Activated T-helper 1 cell treated with anti-CD3 and anti-CD28 coated beads, Interleukin-12 subunit alpha, Interleukin-12 subunit beta, Interleukin-2, Interleukin-4 antibody, amounts not matched to agents 30 ng/mL and 10 ng/mL and 1 ng/mL, durations not matched to agents 14 hours and 24 hours and 36 hours (primary cell): ENCODE measurements at regions not wholly inside any gene's neighbourhood (a gene's known extent, or its start where the extent isn't known, plus 50 kb on each side); places are given as distances from the start of the nearest gene placed in this dataset.

Experiments
- DNase-seq: peaks from one replicate; pipeline ENCODE4 v3.0.0; 2021; ENCODE audit warnings: low spot score
- H3K27ac Mint-ChIP-seq: one replicate; pipeline ENCODE4 v1.8.0; 2021; ENCODE audit warnings: mild to moderate bottlenecking, mixed read lengths
- H3K27me3 Mint-ChIP-seq: one replicate; pipeline ENCODE4 v1.8.0; 2022; ENCODE audit warnings: mild to moderate bottlenecking, moderate library complexity, mixed read lengths; ENCODE audit not compliant: insufficient read depth
- H3K36me3 Mint-ChIP-seq: one replicate; pipeline ENCODE4 v1.8.0; 2021; ENCODE audit warnings: low read depth, mixed read lengths
- H3K4me1 Mint-ChIP-seq: one replicate; pipeline ENCODE4 v1.8.0; 2021; ENCODE audit warnings: low read depth, mixed read lengths
- H3K4me3 Mint-ChIP-seq: one replicate; pipeline ENCODE4 v1.8.0; 2021; ENCODE audit warnings: mild to moderate bottlenecking, moderate library complexity, mixed read lengths
- H3K9me3 Mint-ChIP-seq: one replicate; pipeline ENCODE4 v1.8.0; 2021; ENCODE audit warnings: mixed read lengths
- intact Hi-C: fragments of 100-400 bp; cut with micrococcal nuclease; formaldehyde crosslinking; loops from one replicate; pipeline ENCODE4 v1.15.1; 2024

DNA sequence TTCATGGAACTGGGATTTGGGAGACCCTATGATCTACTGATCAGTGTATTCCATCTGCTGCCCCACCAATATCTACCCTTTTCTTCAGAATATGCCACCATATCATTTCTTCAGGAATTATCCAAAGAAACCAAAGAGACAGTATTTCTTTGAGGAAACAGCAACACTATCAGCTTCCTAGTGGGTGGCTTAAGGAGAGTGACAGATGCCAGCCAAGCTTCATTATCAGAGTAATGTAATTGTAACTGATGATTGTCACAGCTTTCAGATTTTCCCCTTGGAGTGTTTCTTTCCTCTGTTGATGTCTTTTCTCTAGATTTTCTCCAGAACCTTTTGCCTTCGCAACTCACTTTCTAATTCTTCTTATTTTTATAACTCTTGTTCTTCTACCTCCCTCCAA is 934.4 kb upstream of the LRRN3 start:
- H3K4me3 Mint-ChIP-seq, result no peak overlapping the region
- no peaks in the 10 kb centered on the region for H3K9me3 Mint-ChIP-seq
- no peaks in the 10 kb centered on the region for H3K27me3 Mint-ChIP-seq
- no peaks in the 10 kb centered on the region for H3K4me1 Mint-ChIP-seq
- intact Hi-C loops, result no loop called here
- H3K27ac Mint-ChIP-seq, result no peak overlapping the region
- H3K36me3 Mint-ChIP-seq, result no peaks in the 10 kb centered on the region
- DNase-seq, result no peak

DNA sequence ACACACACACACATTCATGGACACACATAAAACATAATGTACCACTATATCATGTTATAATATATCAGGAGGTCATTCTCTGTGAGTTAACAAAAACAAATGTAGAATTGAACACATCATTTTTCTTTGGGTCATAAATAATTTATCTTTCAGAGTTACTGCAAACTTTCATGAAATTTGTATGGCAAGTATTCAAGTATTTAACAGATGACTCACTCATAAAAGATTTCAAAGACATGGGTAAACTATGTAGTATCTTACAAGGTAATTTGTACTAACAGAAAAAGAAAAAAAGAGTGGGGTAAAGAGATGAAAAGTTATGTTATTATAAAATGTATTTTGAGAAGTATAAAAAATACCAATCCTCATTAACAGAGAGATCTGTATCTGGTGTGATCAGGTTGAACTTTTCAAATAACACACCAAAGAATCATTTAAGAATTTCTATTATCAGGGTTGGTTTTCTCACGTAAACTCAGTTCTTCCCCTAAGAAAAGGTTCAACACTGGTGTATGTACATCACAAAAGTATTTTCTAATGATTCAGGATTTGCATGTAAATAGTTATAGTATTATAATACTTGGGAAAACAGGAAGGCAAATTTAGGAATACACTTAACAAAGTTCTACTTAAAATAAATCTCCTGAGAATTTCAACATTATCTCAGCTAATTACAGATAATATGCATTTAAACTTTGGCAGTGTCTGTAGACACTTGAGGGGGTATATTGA is 933.1 kb upstream of the LRRN3 start:
- Mint-ChIP-seq H3K9me3 (no peaks in the 10 kb centered on the region), H3K36me3 (no peaks in the 10 kb centered on the region), H3K4me3 (no peak overlapping the region), H3K4me1 (no peaks in the 10 kb centered on the region), H3K27ac (no peak overlapping the region), H3K27me3 (no peaks in the 10 kb centered on the region)
- intact Hi-C loops, result no loop called here
- no peak for DNase-seq

DNA sequence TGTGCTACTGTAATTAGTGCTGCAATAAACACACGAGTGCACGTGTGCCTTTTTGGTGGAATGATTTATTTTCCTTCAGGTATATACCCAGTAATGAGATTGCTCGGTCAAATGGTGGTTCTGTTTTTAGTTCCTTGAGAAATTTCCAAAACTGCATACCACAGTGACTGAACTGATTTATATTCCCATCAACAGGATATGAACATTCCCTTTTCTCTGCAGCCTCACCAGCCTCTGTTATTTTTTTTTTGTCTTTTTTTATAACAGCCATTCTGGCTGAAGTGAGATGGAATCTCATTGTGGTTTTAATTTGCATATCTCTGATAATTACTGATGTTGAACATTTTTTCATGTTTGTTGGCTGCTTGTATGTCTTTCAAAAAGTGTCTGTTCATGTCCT is 922.9 kb upstream of the LRRN3 start:
- no peaks in the 10 kb centered on the region for H3K27me3 Mint-ChIP-seq
- H3K9me3 Mint-ChIP-seq, result no peaks in the 10 kb centered on the region
- no peak overlapping the region for H3K4me3 Mint-ChIP-seq
- DNase-seq, result no peak
- no peaks in the 10 kb centered on the region for H3K4me1 Mint-ChIP-seq
- no peak overlapping the region for H3K27ac Mint-ChIP-seq
- no peaks in the 10 kb centered on the region for H3K36me3 Mint-ChIP-seq
- intact Hi-C loops, result no loop called here

DNA sequence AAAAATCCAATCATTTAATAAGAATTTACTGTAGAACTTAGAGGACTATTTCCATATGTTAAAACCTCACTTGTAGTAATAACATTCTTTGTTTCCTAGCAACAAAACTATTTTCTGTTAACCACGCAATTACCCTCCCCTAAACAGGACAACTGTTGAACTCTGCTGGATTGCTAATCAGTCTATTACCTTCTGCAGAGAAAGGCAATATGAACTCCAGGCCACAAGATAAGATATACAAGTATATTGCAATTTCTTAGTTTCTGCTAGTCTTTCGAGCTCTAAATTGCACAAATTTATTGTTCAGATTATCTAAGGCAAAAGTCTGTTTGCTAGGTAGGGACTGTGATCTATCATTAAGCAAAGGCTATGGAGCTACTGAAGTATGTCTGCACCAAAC is 920.1 kb upstream of the LRRN3 start:
- no peak for DNase-seq
- Mint-ChIP-seq H3K27ac (no peak overlapping the region), H3K4me3 (no peak overlapping the region), H3K27me3 (no peaks in the 10 kb centered on the region), H3K9me3 (no peaks in the 10 kb centered on the region), H3K4me1 (no peaks in the 10 kb centered on the region), H3K36me3 (no peaks in the 10 kb centered on the region)
- intact Hi-C loops, result no loop called here

DNA sequence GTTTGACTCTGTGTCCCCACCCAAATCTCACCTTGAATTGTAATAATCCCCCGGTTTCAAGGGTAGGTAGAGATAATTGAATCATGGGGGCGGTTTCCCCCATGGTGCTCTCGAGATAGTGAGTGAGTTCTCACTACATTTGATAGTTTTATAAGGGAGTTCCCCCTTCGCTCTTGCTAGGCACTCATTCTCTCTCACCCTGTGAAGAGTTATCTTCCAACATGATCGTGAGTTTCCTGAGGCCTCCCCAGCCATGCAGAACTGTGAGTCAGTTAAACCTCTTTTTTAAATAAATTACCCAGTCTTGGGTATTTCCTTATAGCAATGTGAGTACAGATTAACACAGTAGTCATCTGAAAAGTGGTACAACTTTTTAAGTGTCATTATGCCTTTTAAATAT is 913.5 kb upstream of the LRRN3 start:
- no peaks in the 10 kb centered on the region for H3K9me3 Mint-ChIP-seq
- H3K4me1 Mint-ChIP-seq, result no peaks in the 10 kb centered on the region
- no peak for DNase-seq
- intact Hi-C loops, result no loop called here
- no peak overlapping the region for H3K4me3 Mint-ChIP-seq
- H3K27ac Mint-ChIP-seq, result no peak overlapping the region
- H3K36me3 Mint-ChIP-seq, result no peaks in the 10 kb centered on the region
- no peaks in the 10 kb centered on the region for H3K27me3 Mint-ChIP-seq

DNA sequence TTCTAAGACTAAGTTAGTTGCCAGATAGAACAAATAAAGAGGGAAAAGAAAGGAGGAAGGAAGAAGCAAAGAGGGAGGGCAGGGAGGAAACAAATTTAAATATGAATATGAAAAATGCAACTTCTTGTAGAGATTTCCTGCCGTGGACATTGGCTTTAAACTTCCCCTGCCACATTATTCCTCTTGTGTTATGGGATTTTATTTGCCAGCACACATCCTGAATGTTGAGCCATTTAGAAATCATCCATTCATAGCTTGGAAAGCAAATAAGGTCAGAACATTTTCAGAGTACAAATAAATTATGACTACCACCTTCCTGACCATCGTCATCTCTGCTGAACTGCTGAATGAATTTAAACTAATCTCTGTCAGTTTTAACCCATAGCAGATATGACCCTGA is 911.9 kb upstream of the LRRN3 start:
- Mint-ChIP-seq H3K36me3 (no peaks in the 10 kb centered on the region), H3K9me3 (no peaks in the 10 kb centered on the region), H3K4me1 (no peaks in the 10 kb centered on the region), H3K27ac (no peak overlapping the region), H3K4me3 (no peak overlapping the region), H3K27me3 (no peaks in the 10 kb centered on the region)
- no peak for DNase-seq
- intact Hi-C loops, result no loop called here

DNA sequence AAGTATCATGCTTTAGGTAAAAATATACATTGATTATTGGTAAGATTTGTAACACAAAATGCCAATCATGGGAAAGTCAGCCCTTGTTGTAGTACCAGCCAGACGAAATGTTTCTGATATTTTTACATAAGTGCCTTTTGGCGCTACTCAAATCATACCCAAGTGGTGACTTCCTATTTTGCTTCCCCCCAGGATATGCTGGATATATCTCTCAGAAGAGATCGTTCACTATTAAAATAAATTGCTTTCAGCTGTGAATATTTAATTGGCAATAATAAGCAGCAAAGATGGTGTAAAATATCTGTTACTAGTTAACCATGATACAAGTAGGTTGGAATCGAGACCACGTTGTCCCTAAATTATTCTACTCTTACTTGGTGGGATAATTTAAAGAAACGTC is 909.2 kb upstream of the LRRN3 start:
- Mint-ChIP-seq H3K27ac (no peak overlapping the region), H3K4me1 (no peaks in the 10 kb centered on the region), H3K36me3 (no peaks in the 10 kb centered on the region), H3K9me3 (no peaks in the 10 kb centered on the region), H3K4me3 (no peak overlapping the region), H3K27me3 (no peaks in the 10 kb centered on the region)
- DNase-seq, result no peak
- intact Hi-C loops, result no loop called here

DNA sequence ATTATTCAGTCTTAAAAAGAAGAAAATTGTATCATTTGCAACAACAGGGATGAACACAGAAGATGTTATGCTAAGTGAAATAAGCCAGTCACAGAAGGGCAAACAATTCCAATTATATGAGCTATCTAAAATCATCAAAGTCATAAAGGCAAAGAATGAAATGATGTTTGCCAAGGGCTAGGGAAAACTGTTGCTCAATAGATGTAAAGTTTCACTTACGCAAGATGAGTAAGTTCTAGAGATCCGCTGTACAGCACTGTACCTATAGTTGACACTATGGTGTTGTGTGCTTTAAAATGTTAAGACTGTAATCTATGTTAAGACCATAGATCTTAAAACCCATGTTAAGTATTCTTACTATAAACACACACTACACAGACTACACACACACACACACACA is 904.6 kb upstream of the LRRN3 start:
- no peak overlapping the region for H3K4me3 Mint-ChIP-seq
- no peak for DNase-seq
- intact Hi-C loops, result no loop called here
- no peaks in the 10 kb centered on the region for H3K4me1 Mint-ChIP-seq
- H3K27me3 Mint-ChIP-seq, result no peaks in the 10 kb centered on the region
- H3K27ac Mint-ChIP-seq, result no peak overlapping the region
- no peaks in the 10 kb centered on the region for H3K36me3 Mint-ChIP-seq
- no peaks in the 10 kb centered on the region for H3K9me3 Mint-ChIP-seq

DNA sequence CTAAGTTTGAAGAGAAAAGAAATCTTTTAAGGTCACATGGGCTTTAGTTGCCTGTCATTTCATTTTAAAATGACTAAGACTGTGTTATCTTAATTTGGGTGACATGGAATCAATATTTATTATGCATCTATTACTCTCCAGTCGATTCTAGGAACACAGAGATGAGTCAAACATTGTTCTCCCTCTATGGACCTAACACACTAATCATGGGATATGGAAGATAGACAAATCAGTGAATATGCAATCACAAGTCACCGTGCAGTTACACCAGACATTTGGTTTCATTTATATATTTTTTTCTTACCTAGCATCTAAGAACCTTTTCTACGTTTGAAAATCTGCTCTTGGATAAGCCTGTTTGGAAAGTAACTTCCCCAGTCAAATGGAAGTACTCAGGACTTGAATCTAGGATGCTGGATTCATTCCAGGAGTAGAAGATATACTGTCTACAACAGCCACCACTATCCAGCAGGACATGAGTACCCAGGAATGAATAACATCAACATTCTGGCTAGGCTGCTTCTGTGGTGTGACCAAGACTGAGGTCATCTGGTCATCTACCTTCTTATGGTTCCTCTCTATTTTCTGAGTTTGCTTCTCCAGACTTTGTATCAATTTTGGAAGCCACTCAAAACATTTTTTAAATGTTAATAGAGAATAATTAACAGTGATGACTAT is 902.9 kb upstream of the LRRN3 start:
- H3K9me3 Mint-ChIP-seq, result no peaks in the 10 kb centered on the region
- intact Hi-C loops, result no loop called here
- H3K27me3 Mint-ChIP-seq, result no peaks in the 10 kb centered on the region
- H3K36me3 Mint-ChIP-seq, result no peaks in the 10 kb centered on the region
- DNase-seq, result no peak
- no peak overlapping the region for H3K4me3 Mint-ChIP-seq
- no peaks in the 10 kb centered on the region for H3K4me1 Mint-ChIP-seq
- H3K27ac Mint-ChIP-seq, result no peak overlapping the region

DNA sequence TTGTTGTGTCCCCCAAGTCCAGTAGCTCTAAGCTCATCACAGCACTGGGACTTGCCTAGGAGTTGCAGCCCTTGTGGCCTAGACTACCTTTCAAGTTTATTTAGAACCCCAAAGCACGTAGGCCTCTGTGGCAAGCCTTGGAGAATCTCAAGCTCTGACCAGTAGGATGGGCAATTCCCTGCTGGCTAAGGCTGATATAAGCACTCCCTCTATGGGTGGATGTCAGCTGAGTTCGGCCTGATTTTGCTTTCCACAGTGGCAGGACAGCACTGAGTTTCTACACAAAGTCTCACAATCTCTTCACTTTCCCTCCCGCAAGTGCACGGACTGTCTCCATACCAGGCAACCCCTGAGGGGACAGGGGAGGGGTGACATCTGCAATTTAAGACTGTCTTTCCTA is 886.4 kb upstream of the LRRN3 start:
- DNase-seq, result no peak
- Mint-ChIP-seq H3K4me3 (no peak overlapping the region), H3K27me3 (no peaks in the 10 kb centered on the region), H3K36me3 (no peaks in the 10 kb centered on the region), H3K9me3 (no peaks in the 10 kb centered on the region), H3K27ac (no peak overlapping the region), H3K4me1 (no peaks in the 10 kb centered on the region)
- intact Hi-C loops, result no loop called here

DNA sequence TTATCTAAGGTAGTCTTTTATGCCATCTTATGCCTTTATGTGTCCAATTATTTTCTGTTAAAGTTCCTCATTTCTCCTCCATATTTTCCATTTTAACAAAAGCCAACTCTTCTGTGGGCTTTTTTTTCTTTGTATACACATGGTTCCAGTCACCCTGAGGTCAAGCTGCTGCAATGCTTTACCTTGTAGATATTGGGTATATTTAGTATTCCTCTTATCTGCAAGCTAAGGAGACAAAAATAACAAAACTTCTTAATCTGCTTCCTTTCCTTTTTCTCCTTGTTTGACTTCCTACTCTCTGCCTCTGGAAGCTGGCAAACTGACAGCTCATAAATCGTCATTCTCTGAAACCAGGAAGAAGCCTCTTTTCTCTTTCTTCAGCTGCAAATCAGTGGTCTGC is 885.0 kb upstream of the LRRN3 start:
- intact Hi-C loops, result no loop called here
- H3K9me3 Mint-ChIP-seq, result no peaks in the 10 kb centered on the region
- no peaks in the 10 kb centered on the region for H3K36me3 Mint-ChIP-seq
- no peak for DNase-seq
- H3K4me3 Mint-ChIP-seq, result no peak overlapping the region
- H3K4me1 Mint-ChIP-seq, result no peaks in the 10 kb centered on the region
- no peaks in the 10 kb centered on the region for H3K27me3 Mint-ChIP-seq
- H3K27ac Mint-ChIP-seq, result no peak overlapping the region

DNA sequence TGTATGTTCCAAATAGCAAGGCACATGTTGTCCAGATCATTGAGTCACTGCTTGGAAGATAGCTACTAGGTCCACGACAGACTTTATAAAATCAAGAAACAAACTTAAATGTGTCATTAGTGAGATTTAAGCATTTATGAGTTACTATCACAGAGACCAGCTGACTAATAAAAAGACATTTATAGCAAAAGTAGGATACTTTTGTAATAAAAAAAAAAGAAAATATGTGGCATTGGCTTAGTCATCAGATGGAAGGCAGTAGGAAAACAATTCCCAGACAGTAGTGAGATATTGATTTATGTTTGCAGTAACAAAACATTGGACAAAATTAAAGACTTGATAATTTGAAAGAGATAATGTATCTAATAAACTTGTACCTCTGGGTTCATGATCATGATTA is 881.0 kb upstream of the LRRN3 start:
- DNase-seq, result no peak
- no peaks in the 10 kb centered on the region for H3K27me3 Mint-ChIP-seq
- H3K4me1 Mint-ChIP-seq, result no peaks in the 10 kb centered on the region
- no peak overlapping the region for H3K4me3 Mint-ChIP-seq
- intact Hi-C loops, result no loop called here
- H3K9me3 Mint-ChIP-seq, result peaks cover 7% of the 10 kb centered on the region
- no peak overlapping the region for H3K27ac Mint-ChIP-seq
- H3K36me3 Mint-ChIP-seq, result no peaks in the 10 kb centered on the region

DNA sequence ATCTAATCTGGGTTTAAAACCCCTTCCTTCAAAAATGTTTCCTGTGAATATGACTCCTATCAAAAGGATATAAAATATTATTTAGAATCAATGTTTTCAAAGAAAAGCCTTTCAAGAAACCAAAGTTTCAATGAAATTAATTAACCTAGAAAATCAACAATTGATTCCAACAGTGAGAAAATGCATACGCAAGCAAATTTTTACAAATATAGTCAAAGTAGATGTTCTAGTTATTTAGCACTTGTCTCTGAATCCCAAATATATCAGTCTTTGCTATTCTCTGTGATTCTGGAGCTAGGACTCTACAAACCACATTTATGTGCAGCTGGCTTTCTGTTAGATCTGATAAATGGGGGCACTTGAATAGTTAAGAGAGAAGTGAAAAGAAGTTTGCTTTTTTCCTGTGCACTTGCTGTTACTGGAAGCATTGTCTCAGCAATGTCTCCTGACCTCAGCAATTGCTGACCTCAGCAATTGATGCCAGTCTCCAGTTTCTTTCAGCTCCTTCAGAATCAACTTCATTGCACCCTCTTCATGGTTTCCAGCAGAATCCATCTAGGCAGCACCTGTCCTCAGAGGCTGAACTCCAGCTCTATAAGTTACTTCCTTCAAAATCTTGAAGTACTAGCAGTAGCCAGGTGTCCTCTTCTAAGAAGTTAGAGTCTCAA is 879.9 kb upstream of the LRRN3 start:
- intact Hi-C loops, result no loop called here
- no peak overlapping the region for H3K4me3 Mint-ChIP-seq
- no peaks in the 10 kb centered on the region for H3K4me1 Mint-ChIP-seq
- H3K9me3 Mint-ChIP-seq, result peaks cover 7% of the 10 kb centered on the region
- DNase-seq, result no peak
- no peaks in the 10 kb centered on the region for H3K36me3 Mint-ChIP-seq
- no peaks in the 10 kb centered on the region for H3K27me3 Mint-ChIP-seq
- no peak overlapping the region for H3K27ac Mint-ChIP-seq
